ENCODE measurements at regions not wholly inside any gene's neighbourhood (a gene's known extent, or its start where the extent isn't known, plus 50 kb on each side); places are given as distances from the start of the nearest gene placed in this dataset.

DNA sequence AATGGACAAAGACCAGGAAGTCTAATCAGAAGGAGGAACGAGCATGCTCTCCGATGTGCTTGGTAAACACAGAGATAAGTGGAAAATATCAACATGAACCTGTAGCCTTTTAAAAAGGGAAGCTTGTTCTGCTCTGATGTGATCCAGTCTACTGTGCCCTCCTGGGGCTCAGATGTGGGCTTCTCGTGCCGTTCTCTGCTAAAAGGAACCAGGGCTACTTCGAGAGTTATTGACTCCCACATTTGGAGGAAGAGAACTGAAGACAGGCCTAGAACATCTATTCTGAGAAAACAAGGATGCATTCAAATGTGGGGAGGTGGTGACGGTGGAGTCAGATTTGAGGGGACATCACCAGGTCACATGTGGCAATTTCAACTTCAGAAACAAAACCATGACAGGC is 325.4 kb downstream of the GLRX3 start:
- H3K9me3 ChIP-seq: no peaks in the 10 kb centered on the region
- no peak for TF ChIP-seq POLR2A (IDR thresholded peaks at IDR 0.05)
- TF ChIP-seq, protein P1, sequence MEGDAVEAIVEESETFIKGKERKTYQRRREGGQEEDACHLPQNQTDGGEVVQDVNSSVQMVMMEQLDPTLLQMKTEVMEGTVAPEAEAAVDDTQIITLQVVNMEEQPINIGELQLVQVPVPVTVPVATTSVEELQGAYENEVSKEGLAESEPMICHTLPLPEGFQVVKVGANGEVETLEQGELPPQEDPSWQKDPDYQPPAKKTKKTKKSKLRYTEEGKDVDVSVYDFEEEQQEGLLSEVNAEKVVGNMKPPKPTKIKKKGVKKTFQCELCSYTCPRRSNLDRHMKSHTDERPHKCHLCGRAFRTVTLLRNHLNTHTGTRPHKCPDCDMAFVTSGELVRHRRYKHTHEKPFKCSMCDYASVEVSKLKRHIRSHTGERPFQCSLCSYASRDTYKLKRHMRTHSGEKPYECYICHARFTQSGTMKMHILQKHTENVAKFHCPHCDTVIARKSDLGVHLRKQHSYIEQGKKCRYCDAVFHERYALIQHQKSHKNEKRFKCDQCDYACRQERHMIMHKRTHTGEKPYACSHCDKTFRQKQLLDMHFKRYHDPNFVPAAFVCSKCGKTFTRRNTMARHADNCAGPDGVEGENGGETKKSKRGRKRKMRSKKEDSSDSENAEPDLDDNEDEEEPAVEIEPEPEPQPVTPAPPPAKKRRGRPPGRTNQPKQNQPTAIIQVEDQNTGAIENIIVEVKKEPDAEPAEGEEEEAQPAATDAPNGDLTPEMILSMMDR (IDR thresholded peaks at IDR 0.05): no peak
- WGBS (ENCODE audit: insufficient coverage, low coverage, low lambda C conversion rate, missing lambda C conversion rate): 53% methylated on average over 6 of the region's 6 CpGs
- DNase-seq (no peak), ATAC-seq (peak in 2 of 4 donors; percentile 37 to 52)
- H3K27me3 ChIP-seq: no peaks in the 10 kb centered on the region
- no peak overlapping the region for H3K27ac ChIP-seq
- no peak overlapping the region for H3K4me3 ChIP-seq
- no peaks in the 10 kb centered on the region for H3K4me1 ChIP-seq
- intact Hi-C loops (cut with DNase I): no loop called here
- no peaks in the 10 kb centered on the region for H3K36me3 ChIP-seq

DNA sequence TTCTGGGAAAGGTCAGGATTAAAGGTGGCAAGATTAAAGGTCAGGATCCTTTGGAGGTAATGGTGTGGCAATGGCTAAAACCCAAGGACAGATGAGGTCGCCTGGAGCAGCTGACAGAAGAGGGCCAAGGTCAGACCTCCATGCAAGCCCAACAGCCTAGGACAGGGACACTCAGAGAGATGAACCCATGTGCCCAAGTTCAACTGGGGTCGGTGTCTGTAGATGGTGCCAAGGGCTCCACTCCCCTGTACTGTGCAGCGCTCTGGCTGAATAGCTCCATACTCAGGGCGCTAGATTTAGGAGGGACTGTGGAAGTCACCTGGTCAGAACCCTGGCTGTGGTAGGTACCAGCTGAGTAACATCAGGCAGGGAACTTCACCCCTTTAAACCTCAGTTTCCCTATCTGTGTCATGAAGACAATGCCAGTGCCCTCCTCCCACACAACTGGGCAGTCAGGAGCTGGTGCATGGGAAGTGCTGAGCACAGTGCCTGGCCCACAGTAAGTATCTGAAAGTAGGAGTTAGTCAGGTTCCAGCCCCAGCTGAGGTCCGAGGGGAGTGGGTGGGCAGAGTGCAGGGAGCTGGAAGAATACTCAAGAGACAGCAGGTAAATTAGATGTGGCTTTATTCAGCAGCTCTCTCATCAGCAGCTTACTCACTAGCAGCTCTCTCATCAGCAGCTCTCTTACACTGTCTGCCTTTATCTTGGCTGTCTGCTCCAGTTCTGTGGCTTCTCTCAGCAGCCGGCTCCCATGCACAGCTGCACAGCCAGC is 327.1 kb downstream of the GLRX3 start:
- Histone ChIP-seq H3K4me1 (no peaks in the 10 kb centered on the region), H3K27ac (no peak overlapping the region), H3K36me3 (no peaks in the 10 kb centered on the region), H3K4me3 (no peak overlapping the region), H3K9me3 (no peaks in the 10 kb centered on the region), H3K27me3 (no peaks in the 10 kb centered on the region)
- DNase-seq (peak in 1 of 3 donors; percentile 23), ATAC-seq (no peak)
- 42% methylated on average over 4 of the region's 6 CpGs for WGBS (ENCODE audit: insufficient coverage, low coverage, low lambda C conversion rate, missing lambda C conversion rate)
- TF ChIP-seq, protein P1 (IDR thresholded peaks at IDR 0.05): no peak
- TF ChIP-seq POLR2A (IDR thresholded peaks at IDR 0.05): no peak
- intact Hi-C loops (cut with DNase I): no loop called here

DNA sequence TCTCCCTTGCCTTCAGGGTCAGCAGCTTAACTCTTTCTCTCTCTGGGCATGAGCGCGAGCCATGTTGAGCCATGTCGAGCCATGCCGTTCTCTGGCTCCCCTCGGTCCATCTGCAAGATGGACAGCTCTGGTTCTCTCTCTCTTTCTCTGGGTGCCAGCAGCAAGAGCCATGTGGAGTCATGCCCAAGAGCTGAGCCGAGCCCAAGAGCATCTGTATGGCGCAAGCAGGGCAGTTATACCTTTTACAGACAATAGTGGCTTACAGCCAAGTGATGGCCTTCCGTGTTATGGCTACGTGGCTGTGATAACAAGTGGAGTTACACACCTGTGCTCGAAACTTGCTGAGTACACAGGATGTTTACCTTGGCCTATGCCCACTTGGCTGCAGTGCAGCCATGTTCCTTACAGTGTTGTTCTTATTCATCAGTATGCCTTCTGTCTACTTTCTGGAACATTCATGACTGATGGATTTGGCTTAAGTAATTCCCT is 327.7 kb downstream of the GLRX3 start:
- ATAC-seq (no peak), DNase-seq (peak in 1 of 3 donors; percentile 11)
- no peaks in the 10 kb centered on the region for H3K9me3 ChIP-seq
- no peak overlapping the region for H3K4me3 ChIP-seq
- H3K27me3 ChIP-seq: no peaks in the 10 kb centered on the region
- WGBS (ENCODE audit: insufficient coverage, low coverage, low lambda C conversion rate, missing lambda C conversion rate): 71% methylated on average over 5 of the region's 10 CpGs
- intact Hi-C loops (cut with DNase I): no loop called here
- no peak overlapping the region for H3K27ac ChIP-seq
- TF ChIP-seq, protein P1 (IDR thresholded peaks at IDR 0.05): no peak
- TF ChIP-seq POLR2A (IDR thresholded peaks at IDR 0.05): no peak
- H3K36me3 ChIP-seq: no peaks in the 10 kb centered on the region
- H3K4me1 ChIP-seq: no peaks in the 10 kb centered on the region

DNA sequence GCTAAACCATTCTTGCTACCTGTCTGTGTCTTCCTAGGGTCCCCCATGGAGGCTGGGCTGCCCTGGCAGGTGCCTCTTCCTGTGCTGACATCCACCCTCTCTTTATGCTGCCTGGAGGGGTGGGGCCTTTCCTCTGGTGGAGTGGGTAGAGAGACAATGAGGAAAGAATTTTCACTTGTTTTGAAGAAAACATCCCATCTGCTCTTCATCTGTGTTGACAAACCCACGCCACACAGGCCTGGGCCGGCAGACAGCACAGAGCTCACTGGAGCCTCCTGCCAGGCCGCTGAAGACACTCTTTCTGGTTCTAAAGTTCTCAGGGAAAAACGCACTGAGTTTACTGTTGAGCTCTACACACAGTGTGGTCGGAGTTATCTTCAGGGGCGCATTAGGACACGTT is 328.2 kb downstream of the GLRX3 start:
- 65% methylated on average over 7 of the region's 7 CpGs for WGBS (ENCODE audit: insufficient coverage, low coverage, low lambda C conversion rate, missing lambda C conversion rate)
- no peak for TF ChIP-seq POLR2A (IDR thresholded peaks at IDR 0.05)
- TF ChIP-seq, protein P1 (IDR thresholded peaks at IDR 0.05): no peak
- Histone ChIP-seq H3K9me3 (no peaks in the 10 kb centered on the region), H3K4me3 (no peak overlapping the region), H3K36me3 (no peaks in the 10 kb centered on the region), H3K27me3 (no peaks in the 10 kb centered on the region), H3K4me1 (no peaks in the 10 kb centered on the region), H3K27ac (no peak overlapping the region)
- ATAC-seq: no peak
- peak in 1 of 3 donors; percentile 9 for DNase-seq
- intact Hi-C loops (cut with DNase I): no loop called here

Measured in right lobe of liver (tissue), 6 donors.